Colon (tissue), 2 donors: ENCODE measurements at regions not wholly inside any gene's neighbourhood (a gene's known extent, or its start where the extent isn't known, plus 50 kb on each side); places are given as distances from the start of the nearest gene placed in this dataset.

Experiments
- FAIRE-seq: peaks from 2 replicates; lab custom pipeline; 2012; peaks lifted over from hg19 to GRCh38; lab: Jason Lieb, UNC
- donor health status: control.
- donor health status: control.

- FAIRE-seq, result no peak
Observed at GRCh38 chrX:10901290-10901633, 209.9 kb upstream of the HCCS start.

GRCh38 chrX:10902001-10902400 lies 209.1 kb upstream of the HCCS start:
- FAIRE-seq, result no peak

- no peak for FAIRE-seq
Observed at GRCh38 chrX:10903523-10903922, 207.6 kb upstream of the HCCS start.

- no peak for FAIRE-seq
Observed at GRCh38 chrX:10904220-10904619, 206.9 kb upstream of the HCCS start.

- no peak for FAIRE-seq
Observed at GRCh38 chrX:10906866-10907265, 204.3 kb upstream of the HCCS start.

GRCh38 chrX:10922159-10922558 lies 189.0 kb upstream of the HCCS start:
- no peak for FAIRE-seq

- no peak for FAIRE-seq
Observed at GRCh38 chrX:10922835-10923234, 188.3 kb upstream of the HCCS start.

GRCh38 chrX:10923466-10923865 lies 187.7 kb upstream of the HCCS start:
- FAIRE-seq, result peak; percentile 10

GRCh38 chrX:10926404-10926803 lies 184.7 kb upstream of the HCCS start:
- no peak for FAIRE-seq

- peak; percentile 97 for FAIRE-seq
Observed at GRCh38 chrX:10926891-10927290, 184.2 kb upstream of the HCCS start.

- no peak for FAIRE-seq
Observed at GRCh38 chrX:10929747-10930146, 181.4 kb upstream of the HCCS start.

GRCh38 chrX:10930151-10930550 lies 181.0 kb upstream of the HCCS start:
- no peak for FAIRE-seq

- no peak for FAIRE-seq
Observed at GRCh38 chrX:10931976-10932375, 179.2 kb upstream of the HCCS start.

GRCh38 chrX:10932842-10933440 lies 178.2 kb upstream of the HCCS start:
- FAIRE-seq, result no peak

- FAIRE-seq, result no peak
Observed at GRCh38 chrX:10935501-10935900, 175.6 kb upstream of the HCCS start.

GRCh38 chrX:10936976-10937375 lies 174.2 kb upstream of the HCCS start:
- no peak for FAIRE-seq

- no peak for FAIRE-seq
Observed at GRCh38 chrX:10938365-10938923, 172.7 kb upstream of the HCCS start.

GRCh38 chrX:10939424-10939823 lies 171.7 kb upstream of the HCCS start:
- FAIRE-seq, result no peak

- FAIRE-seq, result no peak
Observed at GRCh38 chrX:10944136-10944885, 166.8 kb upstream of the HCCS start.

GRCh38 chrX:10945498-10945897 lies 165.6 kb upstream of the HCCS start:
- FAIRE-seq, result no peak

GRCh38 chrX:10949541-10949940 lies 161.6 kb upstream of the HCCS start:
- FAIRE-seq, result no peak

GRCh38 chrX:10952619-10953018 lies 158.5 kb upstream of the HCCS start:
- no peak for FAIRE-seq

- FAIRE-seq, result no peak
Observed at GRCh38 chrX:10965174-10965798, 145.8 kb upstream of the HCCS start.
